ENCODE measurements at regions not wholly inside any gene's neighbourhood (a gene's known extent, or its start where the extent isn't known, plus 50 kb on each side); places are given as distances from the start of the nearest gene placed in this dataset.

GRCh38 chrX:40290517-40290916 lies 192.8 kb upstream of the BCOR start:
- no peaks in the 10 kb centered on the region for H3K4me1 ChIP-seq (ENCODE audit: control insufficient read depth, extremely low read depth, insufficient read depth, low read length)
- no peak overlapping the region for H3K4me2 ChIP-seq (ENCODE audit: insufficient read depth, low read length)
- ChIA-PET POLR2A (no interaction called here), CTCF (no interaction called here)
- TF ChIP-seq MYC (IDR thresholded peaks at IDR 0.05; ENCODE audit: low read depth, low read length) (no peak), MAX (IDR thresholded peaks at IDR 0.05; ENCODE audit: insufficient read depth, insufficient read length) (no peak), FOS (IDR thresholded peaks at IDR 0.05; ENCODE audit: borderline replicate concordance, insufficient read depth, low read length) (no peak)
- TF ChIP-seq, protein P1, sequence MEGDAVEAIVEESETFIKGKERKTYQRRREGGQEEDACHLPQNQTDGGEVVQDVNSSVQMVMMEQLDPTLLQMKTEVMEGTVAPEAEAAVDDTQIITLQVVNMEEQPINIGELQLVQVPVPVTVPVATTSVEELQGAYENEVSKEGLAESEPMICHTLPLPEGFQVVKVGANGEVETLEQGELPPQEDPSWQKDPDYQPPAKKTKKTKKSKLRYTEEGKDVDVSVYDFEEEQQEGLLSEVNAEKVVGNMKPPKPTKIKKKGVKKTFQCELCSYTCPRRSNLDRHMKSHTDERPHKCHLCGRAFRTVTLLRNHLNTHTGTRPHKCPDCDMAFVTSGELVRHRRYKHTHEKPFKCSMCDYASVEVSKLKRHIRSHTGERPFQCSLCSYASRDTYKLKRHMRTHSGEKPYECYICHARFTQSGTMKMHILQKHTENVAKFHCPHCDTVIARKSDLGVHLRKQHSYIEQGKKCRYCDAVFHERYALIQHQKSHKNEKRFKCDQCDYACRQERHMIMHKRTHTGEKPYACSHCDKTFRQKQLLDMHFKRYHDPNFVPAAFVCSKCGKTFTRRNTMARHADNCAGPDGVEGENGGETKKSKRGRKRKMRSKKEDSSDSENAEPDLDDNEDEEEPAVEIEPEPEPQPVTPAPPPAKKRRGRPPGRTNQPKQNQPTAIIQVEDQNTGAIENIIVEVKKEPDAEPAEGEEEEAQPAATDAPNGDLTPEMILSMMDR (IDR thresholded peaks at IDR 0.05; ENCODE audit: extremely low read depth in 1 of 2, insufficient read depth in 1 of 2, low read depth in 1 of 2, low read length in 2 of 2): no peak
- no TSS peak for BruUV-seq (replicated peaks)
- no peak for DNase-seq (ENCODE audit: low read depth, low spot score)
- no peak overlapping the region for H3K4me3 ChIP-seq (replicated peaks in 1 of 3; ENCODE audit: insufficient read depth in 1 of 3, low read depth in 1 of 3, low read length in 3 of 3)
- intact Hi-C loops (cut with micrococcal nuclease) (no loop called here), dilution Hi-C loops (cut with MboI; ENCODE audit: extremely low pct_ligation_motif_present, low sequenced_read_pairs) (no loop called here)
- FAIRE-seq: no peak
- H3K9me1 ChIP-seq (replicated peaks; ENCODE audit: control insufficient read depth, extremely low read depth, insufficient read depth, low read length): no peaks in the 10 kb centered on the region
- H3K36me3 ChIP-seq (ENCODE audit: control insufficient read depth in 2 of 2, extremely low read depth in 1 of 2, insufficient read depth in 2 of 2, low read length in 2 of 2): no peaks in the 10 kb centered on the region
- no peaks in the 10 kb centered on the region for H4K20me1 ChIP-seq (replicated peaks; ENCODE audit: control insufficient read depth, extremely low read depth, insufficient read depth, low read length)
- H2AFZ ChIP-seq (ENCODE audit: low read depth, low read length): no peak overlapping the region
- no peak overlapping the region for H3K9ac ChIP-seq (replicated peaks; ENCODE audit: extremely low read depth, insufficient read depth, low read length)
- H3K9me3 ChIP-seq (replicated peaks; ENCODE audit: control insufficient read depth, insufficient read depth, low read length): no peaks in the 10 kb centered on the region
- H3K27ac ChIP-seq (ENCODE audit: insufficient read depth, low read depth, low read length): no peak overlapping the region
- H3K27me3 ChIP-seq (ENCODE audit: control insufficient read depth in 2 of 2, insufficient read depth in 2 of 2, low read length in 2 of 2): no peaks in the 10 kb centered on the region
- no peaks in the 10 kb centered on the region for H3K79me2 ChIP-seq (ENCODE audit: control insufficient read depth, insufficient read depth, low read length)

- ChIA-PET CTCF (interaction anchor here (1.4 kb wide), 1 partner anchor 14 kb away, joined by 3 read pairs; no protein-coding TSS in a partner anchor), POLR2A (no interaction called here)
- no peak overlapping the region for H3K4me2 ChIP-seq (ENCODE audit: insufficient read depth, low read length)
- H3K36me3 ChIP-seq (ENCODE audit: control insufficient read depth in 2 of 2, extremely low read depth in 1 of 2, insufficient read depth in 2 of 2, low read length in 2 of 2): no peaks in the 10 kb centered on the region
- no peak for FAIRE-seq
- H3K27ac ChIP-seq (ENCODE audit: insufficient read depth, low read depth, low read length): no peak overlapping the region
- H3K9ac ChIP-seq (replicated peaks; ENCODE audit: extremely low read depth, insufficient read depth, low read length): no peak overlapping the region
- no peaks in the 10 kb centered on the region for H4K20me1 ChIP-seq (replicated peaks; ENCODE audit: control insufficient read depth, extremely low read depth, insufficient read depth, low read length)
- H3K9me3 ChIP-seq (replicated peaks; ENCODE audit: control insufficient read depth, insufficient read depth, low read length): no peaks in the 10 kb centered on the region
- no peak for DNase-seq (ENCODE audit: low read depth, low spot score)
- no peak overlapping the region for H2AFZ ChIP-seq (ENCODE audit: low read depth, low read length)
- intact Hi-C loops (cut with micrococcal nuclease) (no loop called here), dilution Hi-C loops (cut with MboI; ENCODE audit: extremely low pct_ligation_motif_present, low sequenced_read_pairs) (no loop called here)
- H3K4me3 ChIP-seq (replicated peaks in 1 of 3; ENCODE audit: insufficient read depth in 1 of 3, low read depth in 1 of 3, low read length in 3 of 3): no peak overlapping the region
- H3K27me3 ChIP-seq (ENCODE audit: control insufficient read depth in 2 of 2, insufficient read depth in 2 of 2, low read length in 2 of 2): no peaks in the 10 kb centered on the region
- H3K4me1 ChIP-seq (ENCODE audit: control insufficient read depth, extremely low read depth, insufficient read depth, low read length): no peaks in the 10 kb centered on the region
- BruUV-seq (replicated peaks): no TSS peak
- H3K79me2 ChIP-seq (ENCODE audit: control insufficient read depth, insufficient read depth, low read length): no peaks in the 10 kb centered on the region
- TF ChIP-seq GATA2 (IDR thresholded peaks at IDR 0.05; ENCODE audit: insufficient read depth, insufficient read length, low read depth, low read length) (no peak), EZH2 (IDR thresholded peaks at IDR 0.05; ENCODE audit: borderline replicate concordance, low read depth, low read length, severe bottlenecking) (no peak), POLR2A (IDR thresholded peaks at IDR 0.05; ENCODE audit: low read depth, low read length) (no peak)
- H3K9me1 ChIP-seq (replicated peaks; ENCODE audit: control insufficient read depth, extremely low read depth, insufficient read depth, low read length): no peaks in the 10 kb centered on the region
These were observed 188.1 kb upstream of the BCOR start for GRCh38 chrX:40285876-40286275.

Measured in endothelial cell of umbilical vein (primary cell).